Caco-2 (cell line): ENCODE measurements at regions not wholly inside any gene's neighbourhood (a gene's known extent, or its start where the extent isn't known, plus 50 kb on each side); places are given as distances from the start of the nearest gene placed in this dataset.

ENCODE experiments used
- BruUV-seq: library from RNA; stranded (reverse); fragments of 400-500 nt; replicated peaks from 2 replicates; lab custom pipeline; 2021; lab: Mats Ljungman, UMichigan
- CTCF ChIA-PET: fragments of 300-600 bp; sonication (Branson Sonifier 250); formaldehyde crosslinking; loops from one replicate; lab custom pipeline; 2022; ENCODE audit warnings: antibody characterized with exemption; lab: Charles Lee
- POLR2A ChIA-PET: fragments of 300-600 bp; sonication (Branson Sonifier 250); formaldehyde crosslinking; loops from one replicate; lab custom pipeline; 2022; ENCODE audit warnings: antibody characterized with exemption; lab: Charles Lee
- DNase-seq, 2 experiments: peaks; one replicate each; pipeline versions ENCODE4 v3.0.0 to v3.0.0-alpha.2; 2020 to 2022
- H3K27me3 ChIP-seq: replicated peaks from 2 replicates; pipeline ENCODE4 v1.6.0; 2011; ENCODE audit warnings: low read length; ENCODE audit not compliant: control insufficient read depth, insufficient read depth
- H3K36me3 ChIP-seq: 2 replicates; pipeline ENCODE4 v1.5.1; 2011; ENCODE audit warnings: low read length; ENCODE audit not compliant: control insufficient read depth, insufficient read depth
- H3K4me1 ChIP-seq: fragments of 250-450 bp; sonication (Bioruptor Pico); 2 replicates; pipeline ENCODE4 v1.5.1; 2020; ENCODE audit warnings: mild to moderate bottlenecking
- H3K4me3 ChIP-seq: 2 replicates; pipeline ENCODE4 v1.5.1; 2011; ENCODE audit warnings: low read depth, mild to moderate bottlenecking, control low read depth, low read length
- H3K9me3 ChIP-seq: fragments of 250-450 bp; sonication (Bioruptor Pico); 2 replicates; pipeline ENCODE4 v1.5.1; 2020; ENCODE audit warnings: mild to moderate bottlenecking, moderate library complexity
- H3K27ac Mint-ChIP-seq: one replicate; pipeline ENCODE4 v1.8.0; 2022; ENCODE audit warnings: mixed read lengths; ENCODE audit not compliant: unreplicated experiment
- H3K27me3 Mint-ChIP-seq: one replicate; pipeline ENCODE4 v1.8.0; 2022; ENCODE audit warnings: mixed read lengths; ENCODE audit not compliant: insufficient read depth, unreplicated experiment
- H3K36me3 Mint-ChIP-seq: one replicate; pipeline ENCODE4 v1.8.0; 2022; ENCODE audit warnings: mild to moderate bottlenecking, mixed read lengths; ENCODE audit not compliant: insufficient read depth, unreplicated experiment
- H3K4me1 Mint-ChIP-seq: one replicate; pipeline ENCODE4 v1.8.0; 2022; ENCODE audit warnings: low read depth, mixed read lengths; ENCODE audit not compliant: unreplicated experiment
- H3K4me3 Mint-ChIP-seq: one replicate; pipeline ENCODE4 v1.8.0; 2022; ENCODE audit warnings: mild to moderate bottlenecking, moderate library complexity, mixed read lengths; ENCODE audit not compliant: unreplicated experiment
- H3K9me3 Mint-ChIP-seq: one replicate; pipeline ENCODE4 v1.8.0; 2022; ENCODE audit warnings: mixed read lengths; ENCODE audit not compliant: unreplicated experiment
- CTCF ChIP-seq, 2 experiments: fragments of 200-600 bp in 1 of 2; IDR thresholded peaks; 1 replicate in 1 of 2; 2 replicates in 1 of 2; pipeline versions ENCODE4 v1.5.1 to v1.8.0; 2011 to 2022; ENCODE audit warnings: antibody characterized with exemption in 1 of 2, control low read depth in 1 of 2, inconsistent platforms in 1 of 2, low read depth in 1 of 2, low read length in 1 of 2, mild to moderate bottlenecking in 1 of 2, moderate library complexity in 1 of 2; ENCODE audit not compliant: insufficient read depth in 1 of 2, severe bottlenecking in 1 of 2, unreplicated experiment in 1 of 2
- intact Hi-C: fragments of 100-400 bp; cut with micrococcal nuclease; formaldehyde crosslinking; loops from one replicate; pipeline ENCODE4 v1.10.0; 2022; ENCODE audit not compliant: unreplicated experiment

- intact Hi-C loops, result no loop called here
Measured at GRCh38 chr10:83089335-83089734, 1050.0 kb upstream of the GHITM start.

GRCh38 chr10:83104616-83105015, 1034.7 kb upstream of the GHITM start:
- no peak overlapping the region for H3K4me3 ChIP-seq
- no peak for DNase-seq
- no peaks in the 10 kb centered on the region for H3K27me3 ChIP-seq
- no peaks in the 10 kb centered on the region for H3K9me3 ChIP-seq
- intact Hi-C loops, result no loop called here
- H3K36me3 ChIP-seq, result no peaks in the 10 kb centered on the region
- BruUV-seq, result no TSS peak
- Mint-ChIP-seq H3K27me3 (peaks cover 3% of the 10 kb centered on the region), H3K27ac (no peak overlapping the region), H3K4me3 (no peak overlapping the region), H3K4me1 (no peaks in the 10 kb centered on the region), H3K36me3 (no peaks in the 10 kb centered on the region), H3K9me3 (peaks cover under 1% of the 10 kb centered on the region)
- ChIA-PET POLR2A (no interaction called here), CTCF (no interaction called here)
- H3K4me1 ChIP-seq, result no peaks in the 10 kb centered on the region
- TF ChIP-seq CTCF (IDR thresholded peaks at IDR 0.05; ENCODE audit: insufficient read depth in 1 of 2, low read depth in 1 of 2, low read length in 1 of 2, severe bottlenecking in 1 of 2, unreplicated experiment in 1 of 2), result no peak

More at GRCh38 chr10:83089335-83089734, 1050.0 kb upstream of the GHITM start:
- no peak for TF ChIP-seq CTCF (IDR thresholded peaks at IDR 0.05; ENCODE audit: insufficient read depth in 1 of 2, low read depth in 1 of 2, low read length in 1 of 2, severe bottlenecking in 1 of 2, unreplicated experiment in 1 of 2)
- H3K4me3 Mint-ChIP-seq, result no peak overlapping the region
- BruUV-seq, result no TSS peak
- no peaks in the 10 kb centered on the region; the same call in 1 of the 2 replicates for H3K9me3 ChIP-seq
- ChIA-PET CTCF (no interaction called here), POLR2A (no interaction called here)
- H3K4me1 Mint-ChIP-seq, result no peaks in the 10 kb centered on the region
- peaks cover 8% of the 10 kb centered on the region for H3K9me3 Mint-ChIP-seq
- no peaks in the 10 kb centered on the region for H3K36me3 Mint-ChIP-seq
- no peak overlapping the region for H3K27ac Mint-ChIP-seq
- no peak overlapping the region for H3K4me3 ChIP-seq
- DNase-seq, result no peak
- no peaks in the 10 kb centered on the region for H3K4me1 ChIP-seq
- H3K36me3 ChIP-seq, result no peaks in the 10 kb centered on the region
- H3K27me3 ChIP-seq, result no peaks in the 10 kb centered on the region
- peaks cover 13% of the 10 kb centered on the region for H3K27me3 Mint-ChIP-seq

GRCh38 chr10:83108565-83109333, 1030.6 kb upstream of the GHITM start:
- CTCF ChIA-PET, result no interaction called here

More at GRCh38 chr10:83108565-83109333, 1030.6 kb upstream of the GHITM start:
- TF ChIP-seq CTCF (IDR thresholded peaks at IDR 0.05; ENCODE audit: insufficient read depth in 1 of 2, low read depth in 1 of 2, low read length in 1 of 2, severe bottlenecking in 1 of 2, unreplicated experiment in 1 of 2), result no peak
- no peak for DNase-seq
- H3K4me3 Mint-ChIP-seq, result no peak overlapping the region
- H3K9me3 Mint-ChIP-seq, result peaks cover 26% of the 10 kb centered on the region
- Histone ChIP-seq H3K4me3 (no peak overlapping the region), H3K9me3 (no peaks in the 10 kb centered on the region), H3K27me3 (no peaks in the 10 kb centered on the region), H3K4me1 (no peaks in the 10 kb centered on the region), H3K36me3 (no peaks in the 10 kb centered on the region)
- peaks cover 3% of the 10 kb centered on the region for H3K27me3 Mint-ChIP-seq
- no peaks in the 10 kb centered on the region for H3K36me3 Mint-ChIP-seq
- H3K4me1 Mint-ChIP-seq, result no peaks in the 10 kb centered on the region
- no TSS peak for BruUV-seq
- no peak overlapping the region for H3K27ac Mint-ChIP-seq
- intact Hi-C loops, result no loop called here
- POLR2A ChIA-PET, result no interaction called here
